PC-9 (cell line): ENCODE measurements at regions not wholly inside any gene's neighbourhood (a gene's known extent, or its start where the extent isn't known, plus 50 kb on each side); places are given as distances from the start of the nearest gene placed in this dataset.

Source experiments
- EZH2 ChIP-seq: fragments of 200-600 bp; sonication (generic); IDR thresholded peaks from 2 replicates; pipeline ENCODE4 v1.8.0; 2017; ENCODE audit warnings: antibody characterized with exemption, low read depth
- TF ChIP-seq, protein P1 (sequence below): fragments of 200-600 bp; sonication (generic); conservative IDR thresholded peaks from 2 replicates; pipeline ENCODE4 v1.6.1; 2017; ENCODE audit warnings: mixed run types, antibody characterized with exemption, mild to moderate bottlenecking, moderate library complexity

DNA sequence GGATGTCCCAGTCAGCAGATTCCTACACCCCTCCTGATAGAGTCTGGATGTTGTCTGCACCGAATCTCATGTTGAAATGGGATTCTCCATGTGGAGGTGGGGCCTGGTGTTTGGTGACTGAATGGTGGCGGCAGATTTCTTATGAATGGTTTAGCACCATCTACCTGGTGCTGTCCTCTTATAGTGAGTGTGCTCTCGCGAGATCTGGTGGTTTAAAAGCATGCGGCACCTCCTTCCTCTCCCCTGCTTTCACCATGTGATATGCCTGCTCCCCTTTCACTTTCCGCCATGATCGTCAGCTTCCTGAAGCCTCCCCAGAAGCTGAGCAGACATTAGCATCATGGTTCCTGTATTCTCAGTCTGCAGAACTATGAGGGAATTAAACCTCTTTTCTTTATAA is 135.2 kb upstream of the SLC6A11 start:
- TF ChIP-seq, protein P1, sequence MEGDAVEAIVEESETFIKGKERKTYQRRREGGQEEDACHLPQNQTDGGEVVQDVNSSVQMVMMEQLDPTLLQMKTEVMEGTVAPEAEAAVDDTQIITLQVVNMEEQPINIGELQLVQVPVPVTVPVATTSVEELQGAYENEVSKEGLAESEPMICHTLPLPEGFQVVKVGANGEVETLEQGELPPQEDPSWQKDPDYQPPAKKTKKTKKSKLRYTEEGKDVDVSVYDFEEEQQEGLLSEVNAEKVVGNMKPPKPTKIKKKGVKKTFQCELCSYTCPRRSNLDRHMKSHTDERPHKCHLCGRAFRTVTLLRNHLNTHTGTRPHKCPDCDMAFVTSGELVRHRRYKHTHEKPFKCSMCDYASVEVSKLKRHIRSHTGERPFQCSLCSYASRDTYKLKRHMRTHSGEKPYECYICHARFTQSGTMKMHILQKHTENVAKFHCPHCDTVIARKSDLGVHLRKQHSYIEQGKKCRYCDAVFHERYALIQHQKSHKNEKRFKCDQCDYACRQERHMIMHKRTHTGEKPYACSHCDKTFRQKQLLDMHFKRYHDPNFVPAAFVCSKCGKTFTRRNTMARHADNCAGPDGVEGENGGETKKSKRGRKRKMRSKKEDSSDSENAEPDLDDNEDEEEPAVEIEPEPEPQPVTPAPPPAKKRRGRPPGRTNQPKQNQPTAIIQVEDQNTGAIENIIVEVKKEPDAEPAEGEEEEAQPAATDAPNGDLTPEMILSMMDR, result no peak
- no peak for TF ChIP-seq EZH2
